Astrocyte (in vitro differentiated cells and primary cell): ENCODE measurements at regions not wholly inside any gene's neighbourhood (a gene's known extent, or its start where the extent isn't known, plus 50 kb on each side); places are given as distances from the start of the nearest gene placed in this dataset.

ENCODE experiments used
- DNase-seq: peaks from one replicate; pipeline ENCODE4 v3.0.0-alpha.2; 2010; ENCODE audit warnings: low read depth
- FAIRE-seq: peaks from 2 replicates; lab custom pipeline; 2011; peaks lifted over from hg19 to GRCh38; lab: Jason Lieb, UNC
- H2AFZ ChIP-seq: 2 replicates; pipeline ENCODE4 v1.6.0; 2012; ENCODE audit warnings: low read depth, low read length, inconsistent platforms
- H3K27ac ChIP-seq: 2 replicates; pipeline ENCODE4 v1.5.1; 2011; ENCODE audit warnings: low read depth, low read length, inconsistent platforms
- H3K27me3 ChIP-seq: 2 replicates; pipeline ENCODE4 v1.6.0; 2011; ENCODE audit warnings: low read length, inconsistent platforms; ENCODE audit not compliant: insufficient read depth
- H3K36me3 ChIP-seq: 2 replicates; pipeline ENCODE4 v1.5.1; 2011; ENCODE audit warnings: low read length, inconsistent platforms; ENCODE audit not compliant: insufficient read depth
- H3K4me1 ChIP-seq: 2 replicates; pipeline ENCODE4 v1.5.1; 2011; ENCODE audit warnings: low read length, inconsistent platforms; ENCODE audit not compliant: insufficient read depth
- H3K4me2 ChIP-seq: 2 replicates; pipeline ENCODE4 v1.6.0; 2012; ENCODE audit warnings: low read length, inconsistent platforms
- H3K4me3 ChIP-seq: 2 replicates; pipeline ENCODE4 v1.5.1; 2011; ENCODE audit warnings: low read depth, mild to moderate bottlenecking, low read length, inconsistent platforms; ENCODE audit not compliant: insufficient read depth
- H3K79me2 ChIP-seq: 2 replicates; pipeline ENCODE4 v1.6.0; 2012; ENCODE audit warnings: mild to moderate bottlenecking, low read length, inconsistent platforms; ENCODE audit not compliant: insufficient read depth
- H3K9ac ChIP-seq: 2 replicates; pipeline ENCODE4 v1.6.0; 2012; ENCODE audit warnings: mild to moderate bottlenecking, low read length, inconsistent platforms
- H3K9me3 ChIP-seq: 2 replicates; pipeline ENCODE4 v1.5.1; 2012; ENCODE audit warnings: low read depth, mild to moderate bottlenecking, low read length, inconsistent platforms; ENCODE audit not compliant: insufficient read depth
- H4K20me1 ChIP-seq: 2 replicates; pipeline ENCODE4 v1.6.0; 2012; ENCODE audit warnings: low read length, inconsistent platforms; ENCODE audit not compliant: insufficient read depth
- H3K27ac Mint-ChIP-seq: one replicate; pipeline ENCODE4 v1.8.0; 2021; ENCODE audit warnings: mild to moderate bottlenecking, mixed read lengths; ENCODE audit not compliant: unreplicated experiment
- H3K27me3 Mint-ChIP-seq: one replicate; pipeline ENCODE4 v1.8.0; 2021; ENCODE audit warnings: low read depth, mixed read lengths; ENCODE audit not compliant: unreplicated experiment
- H3K36me3 Mint-ChIP-seq: one replicate; pipeline ENCODE4 v1.8.0; 2021; ENCODE audit warnings: low read depth, mixed read lengths; ENCODE audit not compliant: unreplicated experiment
- H3K4me1 Mint-ChIP-seq: one replicate; pipeline ENCODE4 v1.8.0; 2021; ENCODE audit warnings: low read depth, mixed read lengths; ENCODE audit not compliant: unreplicated experiment
- H3K4me3 Mint-ChIP-seq: one replicate; pipeline ENCODE4 v1.8.0; 2021; ENCODE audit warnings: mild to moderate bottlenecking, moderate library complexity, mixed read lengths; ENCODE audit not compliant: unreplicated experiment
- H3K9me3 Mint-ChIP-seq: one replicate; pipeline ENCODE4 v1.8.0; 2021; ENCODE audit warnings: mild to moderate bottlenecking, mixed read lengths; ENCODE audit not compliant: unreplicated experiment
- EZH2 ChIP-seq: IDR thresholded peaks from 2 replicates; pipeline ENCODE4 v1.6.1; 2012; ENCODE audit warnings: mild to moderate bottlenecking, low read length, inconsistent platforms; ENCODE audit not compliant: insufficient read depth
- TF ChIP-seq, protein P1 (sequence below): IDR thresholded peaks from 2 replicates; pipeline ENCODE4 v1.5.1; 2011; ENCODE audit warnings: low read depth, mild to moderate bottlenecking, inconsistent platforms, low read length, moderate library complexity; ENCODE audit not compliant: insufficient read depth

DNA sequence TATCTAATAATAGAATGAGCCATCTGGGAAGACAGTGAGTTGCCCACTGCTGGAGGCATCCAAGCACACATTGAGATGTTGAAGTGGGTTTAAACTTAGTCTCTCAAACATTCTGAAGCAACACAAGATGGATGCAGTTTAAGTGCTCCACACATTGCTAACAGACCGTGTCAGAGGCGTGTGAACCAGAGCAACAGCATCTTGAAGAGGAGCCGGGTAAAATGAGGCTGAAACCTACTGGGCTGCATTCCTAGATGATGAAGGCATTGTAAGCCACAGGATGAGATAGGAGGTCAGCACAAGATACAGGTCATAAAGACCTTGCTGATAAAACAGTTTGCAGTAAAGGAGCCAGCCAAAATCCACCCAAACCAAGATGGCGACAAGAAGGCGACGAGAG, 73.5 kb upstream of the TMEM215 start:
- no peak overlapping the region for H3K4me3 Mint-ChIP-seq
- no peak for FAIRE-seq
- peaks cover 24% of the 10 kb centered on the region for H3K4me1 ChIP-seq
- DNase-seq, result no peak
- no peak overlapping the region for H2AFZ ChIP-seq
- no peaks in the 10 kb centered on the region for H3K27me3 Mint-ChIP-seq
- H3K4me2 ChIP-seq, result no peak overlapping the region
- H3K27me3 ChIP-seq, result no peaks in the 10 kb centered on the region
- no peaks in the 10 kb centered on the region for H3K36me3 ChIP-seq
- TF ChIP-seq EZH2, result no peak
- TF ChIP-seq, protein P1, sequence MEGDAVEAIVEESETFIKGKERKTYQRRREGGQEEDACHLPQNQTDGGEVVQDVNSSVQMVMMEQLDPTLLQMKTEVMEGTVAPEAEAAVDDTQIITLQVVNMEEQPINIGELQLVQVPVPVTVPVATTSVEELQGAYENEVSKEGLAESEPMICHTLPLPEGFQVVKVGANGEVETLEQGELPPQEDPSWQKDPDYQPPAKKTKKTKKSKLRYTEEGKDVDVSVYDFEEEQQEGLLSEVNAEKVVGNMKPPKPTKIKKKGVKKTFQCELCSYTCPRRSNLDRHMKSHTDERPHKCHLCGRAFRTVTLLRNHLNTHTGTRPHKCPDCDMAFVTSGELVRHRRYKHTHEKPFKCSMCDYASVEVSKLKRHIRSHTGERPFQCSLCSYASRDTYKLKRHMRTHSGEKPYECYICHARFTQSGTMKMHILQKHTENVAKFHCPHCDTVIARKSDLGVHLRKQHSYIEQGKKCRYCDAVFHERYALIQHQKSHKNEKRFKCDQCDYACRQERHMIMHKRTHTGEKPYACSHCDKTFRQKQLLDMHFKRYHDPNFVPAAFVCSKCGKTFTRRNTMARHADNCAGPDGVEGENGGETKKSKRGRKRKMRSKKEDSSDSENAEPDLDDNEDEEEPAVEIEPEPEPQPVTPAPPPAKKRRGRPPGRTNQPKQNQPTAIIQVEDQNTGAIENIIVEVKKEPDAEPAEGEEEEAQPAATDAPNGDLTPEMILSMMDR, result no peak
- H3K9me3 Mint-ChIP-seq, result peaks cover 1% of the 10 kb centered on the region
- H3K9me3 ChIP-seq, result no peaks in the 10 kb centered on the region
- H3K4me3 ChIP-seq, result no peak overlapping the region
- peaks cover 24% of the 10 kb centered on the region for H3K4me1 Mint-ChIP-seq
- H3K27ac ChIP-seq, result no peak overlapping the region
- no peaks in the 10 kb centered on the region for H3K79me2 ChIP-seq
- H3K36me3 Mint-ChIP-seq, result no peaks in the 10 kb centered on the region
- no peak overlapping the region for H3K27ac Mint-ChIP-seq
- H3K9ac ChIP-seq, result no peak overlapping the region
- no peaks in the 10 kb centered on the region for H4K20me1 ChIP-seq

DNA sequence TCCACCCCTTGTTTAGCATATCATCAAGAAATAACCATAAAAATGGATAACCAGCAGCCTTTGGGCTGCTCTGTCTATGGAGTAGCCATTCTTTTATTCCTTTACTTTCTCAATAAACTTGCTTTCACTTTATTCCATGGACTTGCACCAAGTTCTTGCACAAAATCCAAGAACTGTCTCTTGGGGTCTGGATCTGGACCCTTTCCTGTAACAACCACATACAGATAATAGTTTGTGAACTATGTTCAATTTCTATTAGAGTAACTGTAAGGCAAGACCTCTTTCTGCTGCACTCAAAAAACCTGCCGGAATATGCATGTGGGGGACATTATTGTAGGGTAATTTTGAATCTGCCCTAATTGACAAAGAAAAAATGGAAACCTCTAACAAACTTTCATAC, 66.9 kb upstream of the TMEM215 start:
- H2AFZ ChIP-seq, result no peak overlapping the region
- Mint-ChIP-seq H3K9me3 (no peaks in the 10 kb centered on the region), H3K27me3 (peaks cover 6% of the 10 kb centered on the region), H3K27ac (no peak overlapping the region), H3K4me1 (no peaks in the 10 kb centered on the region), H3K4me3 (no peak overlapping the region), H3K36me3 (no peaks in the 10 kb centered on the region)
- peaks cover 4% of the 10 kb centered on the region for H3K27me3 ChIP-seq
- DNase-seq (no peak), FAIRE-seq (no peak)
- H3K4me3 ChIP-seq, result no peak overlapping the region
- no peak overlapping the region for H3K4me2 ChIP-seq
- H3K36me3 ChIP-seq, result no peaks in the 10 kb centered on the region
- no peaks in the 10 kb centered on the region for H3K79me2 ChIP-seq
- TF ChIP-seq, protein P1, result no peak
- TF ChIP-seq EZH2, result no peak
- no peaks in the 10 kb centered on the region for H3K4me1 ChIP-seq
- H3K9me3 ChIP-seq, result no peaks in the 10 kb centered on the region
- H3K9ac ChIP-seq, result no peak overlapping the region
- H4K20me1 ChIP-seq, result no peaks in the 10 kb centered on the region
- H3K27ac ChIP-seq, result no peak overlapping the region

DNA sequence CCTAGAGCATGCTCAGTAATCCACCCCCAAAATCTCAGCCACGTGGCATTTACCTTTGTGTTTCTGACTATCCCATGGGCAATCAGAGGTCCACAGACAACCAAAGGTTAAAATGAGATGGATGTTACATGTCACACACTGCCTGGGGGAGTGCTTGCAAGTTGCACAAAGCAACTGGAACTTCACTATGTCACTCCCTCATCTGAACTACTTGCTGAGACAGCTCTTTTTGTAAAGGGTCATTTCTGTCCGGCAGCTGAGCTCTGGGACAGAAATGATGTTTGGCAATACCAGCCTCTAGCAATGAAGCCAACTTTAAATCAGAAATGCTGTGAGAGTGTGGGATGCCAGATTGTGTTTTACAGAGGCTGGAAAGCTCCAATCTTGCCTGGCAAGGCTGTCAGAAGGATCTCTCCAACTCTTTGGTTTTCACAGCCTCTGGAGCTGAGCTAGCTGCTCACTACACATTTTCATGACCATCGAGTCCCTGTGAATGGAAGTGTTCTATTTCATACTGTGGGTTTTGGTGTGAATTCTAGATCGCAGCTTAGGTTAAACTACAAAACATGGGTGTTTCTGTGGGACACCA, 66.3 kb upstream of the TMEM215 start:
- Mint-ChIP-seq H3K9me3 (no peaks in the 10 kb centered on the region), H3K27me3 (peaks cover 6% of the 10 kb centered on the region), H3K27ac (no peak overlapping the region), H3K4me3 (no peak overlapping the region), H3K4me1 (no peaks in the 10 kb centered on the region), H3K36me3 (no peaks in the 10 kb centered on the region)
- Histone ChIP-seq H2AFZ (no peak overlapping the region), H3K27ac (no peak overlapping the region), H3K36me3 (no peaks in the 10 kb centered on the region), H3K27me3 (peaks cover 6% of the 10 kb centered on the region), H3K9me3 (no peaks in the 10 kb centered on the region), H3K4me2 (no peak overlapping the region), H4K20me1 (no peaks in the 10 kb centered on the region), H3K4me3 (no peak overlapping the region), H3K9ac (no peak overlapping the region), H3K79me2 (no peaks in the 10 kb centered on the region), H3K4me1 (no peaks in the 10 kb centered on the region)
- FAIRE-seq, result no peak
- TF ChIP-seq, protein P1, result no peak
- no peak for TF ChIP-seq EZH2
- no peak for DNase-seq
